GM19397 (cell line): ENCODE measurements at regions not wholly inside any gene's neighbourhood (a gene's known extent, or its start where the extent isn't known, plus 50 kb on each side); places are given as distances from the start of the nearest gene placed in this dataset.
"Not testable (repeated sequence)": the region's sequence is repeated elsewhere in the genome, so short reads cannot be mapped to it uniquely, and the experiment has no call there.

Experiments used
- ATAC-seq: cut with Tn5 transposase; IDR thresholded peaks from one replicate; pipeline ENCODE4 v1.9.1; 2021; ENCODE audit warnings: mild to moderate bottlenecking, moderate library complexity; ENCODE audit not compliant: unreplicated experiment

- ATAC-seq = no peak
These were observed 212.4 kb upstream of the GALNT2 start for GRCh38 chr1:229854620-229855019.

GRCh38 chr1:229856009-229856650 is 210.9 kb upstream of the GALNT2 start:
- peak; percentile 97 for ATAC-seq

GRCh38 chr1:229857585-229857984 is 209.5 kb upstream of the GALNT2 start:
- ATAC-seq = no peak

GRCh38 chr1:229859026-229859425 is 208.0 kb upstream of the GALNT2 start:
- no peak for ATAC-seq

- no peak for ATAC-seq
These were observed 206.1 kb upstream of the GALNT2 start for GRCh38 chr1:229860926-229861325.

- ATAC-seq = no peak
These were observed 204.8 kb upstream of the GALNT2 start for GRCh38 chr1:229862017-229862774.

GRCh38 chr1:229863651-229864545 is 203.1 kb upstream of the GALNT2 start:
- ATAC-seq = no peak

- no peak for ATAC-seq
These were observed 202.3 kb upstream of the GALNT2 start for GRCh38 chr1:229864686-229865230.

- not testable (repeated sequence) for ATAC-seq
These were observed 201.7 kb upstream of the GALNT2 start for GRCh38 chr1:229865321-229865720.

GRCh38 chr1:229867726-229868125 is 199.3 kb upstream of the GALNT2 start:
- no peak for ATAC-seq

- no peak for ATAC-seq
These were observed 197.8 kb upstream of the GALNT2 start for GRCh38 chr1:229869240-229869639.

- ATAC-seq = no peak
These were observed 197.4 kb upstream of the GALNT2 start for GRCh38 chr1:229869687-229870086.

GRCh38 chr1:229870381-229870780 is 196.7 kb upstream of the GALNT2 start:
- no peak for ATAC-seq

- ATAC-seq = no peak
These were observed 195.9 kb upstream of the GALNT2 start for GRCh38 chr1:229871078-229871676.

- no peak for ATAC-seq
These were observed 192.9 kb upstream of the GALNT2 start for GRCh38 chr1:229874136-229874535.

GRCh38 chr1:229874609-229875008 is 192.4 kb upstream of the GALNT2 start:
- ATAC-seq = no peak

- no peak for ATAC-seq
These were observed 192.0 kb upstream of the GALNT2 start for GRCh38 chr1:229875086-229875485.

GRCh38 chr1:229879746-229880145 is 187.3 kb upstream of the GALNT2 start:
- no peak for ATAC-seq

- no peak for ATAC-seq
These were observed 186.5 kb upstream of the GALNT2 start for GRCh38 chr1:229880271-229881170.

- ATAC-seq = no peak
These were observed 184.4 kb upstream of the GALNT2 start for GRCh38 chr1:229882621-229883020.
